Medulla oblongata (tissue), 1 donor: ENCODE measurements at regions not wholly inside any gene's neighbourhood (a gene's known extent, or its start where the extent isn't known, plus 50 kb on each side); places are given as distances from the start of the nearest gene placed in this dataset.

Experiments used
- DNase-seq: peaks from one replicate; pipeline ENCODE4 v3.0.0-alpha.2; 2015; ENCODE audit errors: extremely low spot score

GRCh38 chr4:59841698-59842097 lies 1358.4 kb upstream of the ADGRL3 start:
- DNase-seq: no peak

DNA sequence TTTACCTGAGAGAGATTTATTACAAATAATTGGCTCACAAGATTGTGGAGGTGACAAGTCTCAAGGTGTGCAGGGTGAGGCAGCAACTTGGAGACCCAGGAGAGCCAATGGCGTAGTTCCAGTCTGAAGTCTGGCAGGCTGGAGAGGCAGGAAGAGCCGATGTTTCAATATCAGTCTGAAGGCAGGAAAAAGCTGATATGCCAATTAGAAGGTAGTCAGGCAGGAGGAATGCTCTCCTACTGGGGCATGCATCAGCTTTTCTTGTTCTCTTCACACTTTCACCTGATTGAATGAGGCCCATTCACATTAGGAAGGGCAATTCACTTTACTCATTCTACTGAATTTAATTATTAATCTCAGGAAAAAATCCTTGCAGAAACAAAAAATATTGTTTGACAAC lies 1351.7 kb upstream of the ADGRL3 start:
- no peak for DNase-seq

DNA sequence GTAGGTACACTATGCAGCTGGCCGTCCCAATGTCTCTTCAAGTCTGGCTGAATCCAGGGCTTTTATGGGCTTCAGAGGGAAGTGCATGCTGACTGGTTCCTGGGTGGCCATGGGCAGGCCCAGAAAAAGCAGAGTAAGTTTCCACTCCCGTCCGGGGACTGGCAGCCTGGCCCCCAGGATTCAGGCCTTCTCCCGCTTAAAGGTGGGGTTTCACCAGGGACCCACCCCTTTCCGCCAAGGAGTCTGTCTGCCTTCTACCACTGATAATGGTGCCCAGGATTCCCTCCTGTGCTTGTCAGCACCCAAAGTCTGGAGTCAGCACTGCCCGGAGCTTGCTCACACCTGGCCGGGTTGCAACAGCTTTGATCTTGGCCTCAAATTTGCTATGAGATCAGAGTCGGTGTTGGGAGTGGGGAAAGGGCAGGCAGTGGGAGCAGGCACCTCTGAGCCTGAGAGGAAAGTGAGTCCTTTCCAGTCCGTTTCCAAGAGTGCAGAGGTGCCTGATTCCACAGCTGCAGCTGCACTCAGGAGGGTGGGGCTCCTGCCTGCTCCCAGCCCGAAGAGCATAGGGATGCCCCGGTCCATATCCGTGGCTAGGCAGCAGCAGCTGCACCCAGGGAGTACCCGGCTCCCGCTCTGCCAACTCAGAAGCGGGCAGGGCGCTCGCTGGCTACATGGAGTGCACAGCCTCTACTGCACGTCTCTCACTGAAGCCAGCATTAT lies 1344.3 kb upstream of the ADGRL3 start:
- no peak for DNase-seq

DNA sequence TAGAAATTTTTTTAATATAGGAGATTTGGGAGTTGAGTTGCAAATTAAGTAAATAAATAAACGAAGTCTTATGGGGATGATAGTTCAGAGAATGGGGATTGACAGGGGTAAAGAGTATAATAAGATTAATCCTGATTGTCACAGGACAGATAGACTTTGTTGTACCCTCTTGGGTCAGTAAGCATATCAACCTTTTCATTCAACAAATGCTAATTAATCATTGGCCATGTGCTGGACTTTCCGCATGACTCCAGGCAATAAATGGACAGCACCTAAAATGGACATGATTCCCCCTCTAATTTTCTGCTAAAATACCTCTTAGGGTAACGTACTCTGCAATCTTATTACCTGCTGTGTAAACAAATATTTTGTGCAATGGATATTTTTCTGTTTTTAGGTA lies 1331.1 kb upstream of the ADGRL3 start:
- DNase-seq: no peak

GRCh38 chr4:59869559-59869958 lies 1330.6 kb upstream of the ADGRL3 start:
- peak; percentile 10 for DNase-seq

- DNase-seq: no peak
These were observed 1318.5 kb upstream of the ADGRL3 start for GRCh38 chr4:59881632-59882031.

GRCh38 chr4:59904331-59904730 lies 1295.8 kb upstream of the ADGRL3 start:
- no peak for DNase-seq

DNA sequence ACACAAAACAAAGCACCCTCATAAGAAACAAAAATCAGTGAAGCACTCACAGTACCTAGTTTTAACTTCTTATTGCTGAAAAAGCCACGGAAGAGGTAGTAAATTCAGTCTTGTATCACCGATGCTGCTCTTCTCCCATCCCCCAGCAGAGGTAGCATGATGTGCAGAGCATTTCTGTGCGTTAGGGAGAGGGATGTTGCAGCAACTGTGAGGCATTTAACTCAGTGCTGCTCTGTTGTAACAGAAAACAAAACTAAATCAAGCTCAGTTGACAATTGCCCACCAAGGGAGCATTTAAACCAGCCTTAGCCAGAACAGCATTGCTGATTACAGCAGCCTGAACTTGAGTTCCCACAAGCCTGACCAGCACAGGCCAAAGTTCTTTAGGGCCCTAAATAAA lies 1279.7 kb upstream of the ADGRL3 start:
- peak; percentile 34 for DNase-seq

- no peak for DNase-seq
These were observed 1274.8 kb upstream of the ADGRL3 start for GRCh38 chr4:59925290-59925689.

DNA sequence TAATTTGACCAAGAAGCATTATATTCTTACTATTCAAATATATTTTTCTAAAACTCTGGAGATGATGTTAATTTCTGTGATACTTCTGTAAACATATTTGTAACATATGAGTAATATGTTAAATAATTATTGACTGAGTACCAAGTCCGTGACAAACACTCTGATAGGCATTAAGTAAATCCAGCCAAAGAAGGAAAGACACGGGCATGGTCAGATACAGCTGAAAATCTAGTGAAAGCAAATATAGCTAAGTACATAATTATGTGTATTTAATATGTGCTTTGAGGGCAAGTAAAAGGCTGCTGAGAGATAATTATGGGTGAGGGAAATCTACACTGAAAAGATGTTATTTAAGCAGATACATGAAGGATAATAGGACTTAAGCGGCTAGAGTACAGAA lies 1263.6 kb upstream of the ADGRL3 start:
- no peak for DNase-seq

- DNase-seq: no peak
These were observed 1262.0 kb upstream of the ADGRL3 start for GRCh38 chr4:59938166-59938565.

GRCh38 chr4:59945277-59945676 lies 1254.8 kb upstream of the ADGRL3 start:
- no peak for DNase-seq

- no peak for DNase-seq
These were observed 1254.4 kb upstream of the ADGRL3 start for GRCh38 chr4:59945716-59946115.

DNA sequence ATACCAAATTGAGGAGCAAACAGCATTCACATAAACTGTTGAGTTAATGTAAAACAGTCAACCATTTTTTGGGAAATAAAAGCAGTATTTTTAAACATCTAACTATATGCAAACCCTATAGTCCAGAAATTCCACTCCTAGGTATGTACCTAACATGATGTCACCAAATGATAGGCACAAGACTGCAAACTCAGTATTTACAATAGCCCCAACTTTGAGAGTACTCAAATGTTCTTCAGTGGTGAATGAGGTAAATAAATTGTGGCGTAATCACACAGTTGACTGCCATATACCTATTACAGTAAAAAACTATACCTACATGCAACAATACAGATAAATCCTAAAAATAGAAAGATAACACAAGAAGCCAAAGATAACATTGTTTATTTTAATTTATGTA lies 1243.8 kb upstream of the ADGRL3 start:
- DNase-seq: no peak

GRCh38 chr4:59960143-59960542 lies 1240.0 kb upstream of the ADGRL3 start:
- DNase-seq: no peak

DNA sequence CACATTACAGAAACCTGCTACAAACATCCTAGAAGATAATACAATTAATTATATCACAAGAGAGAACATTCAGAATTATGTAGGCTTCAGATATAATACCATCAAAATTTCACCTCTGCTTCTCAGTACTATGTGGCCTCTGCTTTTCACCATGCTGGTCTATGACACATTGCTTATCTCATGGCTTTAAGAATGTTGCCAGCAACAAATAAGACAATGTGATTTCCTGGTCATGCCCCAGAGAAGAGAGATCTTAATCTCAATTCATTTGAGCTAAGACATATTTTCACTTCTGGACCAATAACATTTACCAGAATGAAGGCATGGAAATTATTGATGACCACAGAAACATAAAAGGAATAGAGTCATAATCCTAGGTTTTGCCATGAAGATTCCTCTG lies 1233.4 kb upstream of the ADGRL3 start:
- DNase-seq: no peak

DNA sequence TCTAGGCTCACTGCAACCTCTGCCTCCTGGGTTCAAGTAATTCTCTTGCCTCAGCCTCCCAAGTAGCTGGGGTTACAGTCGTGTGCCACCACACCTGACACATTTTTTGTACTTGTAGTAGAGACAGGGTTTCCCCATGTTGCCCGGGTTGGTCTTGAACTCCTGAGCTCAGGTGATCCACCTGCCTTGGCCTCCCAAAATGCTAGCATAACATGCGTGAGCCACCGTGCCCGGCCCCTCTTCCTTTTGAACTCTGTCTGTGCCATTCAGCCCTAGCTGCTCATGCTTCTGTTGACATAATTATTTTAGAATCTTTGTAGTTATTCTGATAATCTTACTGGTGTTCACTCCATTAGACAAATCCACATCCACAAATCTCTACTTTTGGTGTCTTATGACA lies 1231.3 kb upstream of the ADGRL3 start:
- no peak for DNase-seq

DNA sequence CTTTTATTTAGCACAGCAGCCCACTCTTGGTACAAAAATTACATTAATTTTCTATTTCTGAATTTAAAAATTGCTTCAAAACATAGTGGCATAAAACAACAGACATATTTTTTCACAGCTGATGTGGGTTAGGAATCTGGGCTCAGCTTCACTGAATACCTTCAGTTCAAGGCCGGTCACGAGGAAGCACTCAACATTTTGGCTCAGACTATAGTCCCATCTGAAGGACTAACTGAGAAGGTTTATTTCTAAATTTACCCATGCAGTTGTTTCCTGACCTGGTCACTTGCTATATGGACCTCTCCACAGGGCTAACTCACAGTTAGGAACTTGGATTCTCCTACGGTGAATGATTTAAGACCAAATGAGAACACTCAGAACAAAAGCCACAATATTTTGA lies 1230.2 kb upstream of the ADGRL3 start:
- DNase-seq: no peak

DNA sequence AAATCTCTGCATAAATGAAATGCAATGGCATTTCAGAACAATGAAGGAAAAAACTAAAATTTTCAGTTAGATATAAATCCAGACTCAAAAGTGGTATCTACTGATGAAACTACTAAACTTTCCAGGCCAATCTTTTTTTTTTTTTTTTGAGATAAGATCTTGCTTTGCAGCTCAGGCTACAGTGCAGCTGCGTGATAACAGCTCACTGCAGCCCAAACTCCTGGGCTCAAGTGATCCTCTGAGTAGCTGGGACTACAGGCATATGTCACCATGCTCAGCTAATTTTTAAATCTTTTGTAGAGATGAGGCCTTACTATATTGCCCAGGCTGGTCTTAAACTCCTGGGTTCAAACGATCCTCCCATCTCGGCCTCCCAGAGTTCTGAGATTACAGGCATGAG lies 1228.2 kb upstream of the ADGRL3 start:
- DNase-seq: no peak

- DNase-seq: no peak
These were observed 1226.6 kb upstream of the ADGRL3 start for GRCh38 chr4:59973492-59973891.

- DNase-seq: no peak
These were observed 1221.1 kb upstream of the ADGRL3 start for GRCh38 chr4:59979061-59979460.

- no peak for DNase-seq
These were observed 1216.3 kb upstream of the ADGRL3 start for GRCh38 chr4:59983852-59984251.

GRCh38 chr4:59987289-59987688 lies 1212.8 kb upstream of the ADGRL3 start:
- no peak for DNase-seq

- no peak for DNase-seq
These were observed 1206.0 kb upstream of the ADGRL3 start for GRCh38 chr4:59994118-59994517.
